Common myeloid progenitor, CD34-positive (primary cell): ENCODE measurements at regions not wholly inside any gene's neighbourhood (a gene's known extent, or its start where the extent isn't known, plus 50 kb on each side); places are given as distances from the start of the nearest gene placed in this dataset.

Source experiments
- CTCF ChIA-PET: fragments of 350-600 bp; sonication (Branson Sonifier 250); formaldehyde crosslinking; loops from one replicate; lab custom pipeline; 2021; ENCODE audit warnings: antibody characterized with exemption; lab: Charles Lee
- POLR2A ChIA-PET: fragments of 350-600 bp; sonication (Branson Sonifier 250); formaldehyde crosslinking; loops from one replicate; lab custom pipeline; 2021; ENCODE audit warnings: antibody characterized with exemption; lab: Charles Lee
- DNase-seq, 3 donors: peaks; one replicate each; pipeline versions ENCODE4 v3.0.0 to v3.0.0-alpha.2; 2013
- H3K27ac ChIP-seq, 2 experiments: 1 replicate in 1 of 2; 2 replicates in 1 of 2; pipeline ENCODE4 v1.7.0; 2013; ENCODE audit warnings: inconsistent platforms in 2 of 2, low read length in 2 of 2, mild to moderate bottlenecking in 2 of 2, low read depth in 1 of 2, moderate library complexity in 1 of 2; ENCODE audit not compliant: severe bottlenecking in 2 of 2, insufficient read depth in 1 of 2, poor library complexity in 1 of 2
- H3K27me3 ChIP-seq, 5 experiments: replicated peaks in 2 of 5; 1 replicate in 3 of 5; 2 replicates in 2 of 5; pipeline versions ENCODE4 v1.6.1 to v1.7.0; 2013; ENCODE audit warnings: low read length in 4 of 5, mild to moderate bottlenecking in 2 of 5, moderate library complexity in 2 of 5, inconsistent platforms in 1 of 5; ENCODE audit not compliant: insufficient read depth in 5 of 5, control insufficient read depth in 4 of 5
- H3K36me3 ChIP-seq, 4 experiments: 1 replicate in 2 of 4; 2 replicates in 2 of 4; pipeline versions ENCODE4 v1.6.1 to v1.7.0; 2013; ENCODE audit warnings: low read length in 3 of 4, control low read depth in 1 of 4, mild to moderate bottlenecking in 1 of 4; ENCODE audit not compliant: control insufficient read depth in 4 of 4, insufficient read depth in 4 of 4
- H3K4me1 ChIP-seq, 4 experiments: 1 replicate in 3 of 4; 2 replicates in 1 of 4; pipeline versions ENCODE4 v1.6.1 to v1.7.1; 2013; ENCODE audit warnings: low read length in 3 of 4, mild to moderate bottlenecking in 3 of 4, control low read depth in 1 of 4, inconsistent platforms in 1 of 4, moderate library complexity in 1 of 4; ENCODE audit not compliant: control insufficient read depth in 4 of 4, insufficient read depth in 4 of 4; ENCODE audit errors: control extremely low read depth in 1 of 4
- H3K4me3 ChIP-seq, 7 experiments: 1 replicate in 4 of 7; 2 replicates in 3 of 7; pipeline versions ENCODE4 v1.5.1 to v1.7.0; 2013; ENCODE audit warnings: mild to moderate bottlenecking in 7 of 7, low read length in 6 of 7, moderate library complexity in 6 of 7, inconsistent platforms in 2 of 7, low read depth in 2 of 7, control low read depth in 1 of 7; ENCODE audit not compliant: insufficient read depth in 4 of 7, control insufficient read depth in 1 of 7; ENCODE audit errors: extremely low read depth in 1 of 7
- H3K9me3 ChIP-seq, 5 experiments: 1 replicate in 4 of 5; 2 replicates in 1 of 5; pipeline versions ENCODE4 v1.6.1 to v1.7.1; 2013; ENCODE audit warnings: low read length in 4 of 5, mild to moderate bottlenecking in 2 of 5, inconsistent platforms in 1 of 5, low read depth in 1 of 5, moderate library complexity in 1 of 5; ENCODE audit not compliant: control insufficient read depth in 4 of 5, insufficient read depth in 2 of 5; ENCODE audit errors: control extremely low read depth in 1 of 5
- WGBS: methylation state at CpG from one replicate; pipeline ENCODE4 v1.1.5; 2013; ENCODE audit not compliant: insufficient coverage; 5-methylcytosine and 5-hydroxymethylcytosine counted together

GRCh38 chr6:159610881-159611280 is 82.2 kb downstream of the SOD2 start:
- CTCF ChIA-PET = interaction anchor here (0.8 kb wide), 1 partner anchor 605 kb away, joined by 3 read pairs; no protein-coding TSS in a partner anchor
- H3K27ac ChIP-seq = no peak overlapping the region
- 89% methylated on average over 3 of the region's 6 CpGs for WGBS
- no peak for DNase-seq
- H3K27me3 ChIP-seq = no peaks in the 10 kb centered on the region
- POLR2A ChIA-PET = no interaction called here
- H3K4me1 ChIP-seq = no peaks in the 10 kb centered on the region
- peaks cover 0 to 2% (median 0%) of the 10 kb centered on the region in 4 experiments for H3K36me3 ChIP-seq
- no peak overlapping the region for H3K4me3 ChIP-seq
- peaks cover 0 to 19% (median 0%) of the 10 kb centered on the region in 5 experiments for H3K9me3 ChIP-seq

- Histone ChIP-seq H3K9me3 (peaks cover 0 to 10% (median 0%) of the 10 kb centered on the region in 5 experiments), H3K27ac (no peak overlapping the region), H3K4me1 (no peaks in the 10 kb centered on the region), H3K4me3 (no peak overlapping the region), H3K27me3 (no peaks in the 10 kb centered on the region), H3K36me3 (peaks cover 0 to 2% (median 0%) of the 10 kb centered on the region in 4 experiments)
- CTCF ChIA-PET = no interaction called here
- no CpG with 5 or more reads among the region's 2 CpGs for WGBS
- POLR2A ChIA-PET = no interaction called here
- DNase-seq = no peak
These were observed 83.3 kb downstream of the SOD2 start for GRCh38 chr6:159609652-159610178.

GRCh38 chr6:159608961-159609651 is 83.9 kb downstream of the SOD2 start:
- Histone ChIP-seq H3K4me3 (no peak overlapping the region), H3K27me3 (peaks cover 0 to 3% (median 0%) of the 10 kb centered on the region in 5 experiments), H3K36me3 (peaks cover 0 to 2% (median 0%) of the 10 kb centered on the region in 4 experiments), H3K9me3 (peaks cover 0 to 7% (median 0%) of the 10 kb centered on the region in 5 experiments), H3K4me1 (no peaks in the 10 kb centered on the region), H3K27ac (no peak overlapping the region)
- WGBS = 65% methylated on average over 4 of the region's 6 CpGs
- POLR2A ChIA-PET = no interaction called here
- CTCF ChIA-PET = no interaction called here
- peak; percentile 24 to 30 (median 27) for DNase-seq

GRCh38 chr6:159606786-159607185 is 86.3 kb downstream of the SOD2 start:
- ChIA-PET POLR2A (no interaction called here), CTCF (no interaction called here)
- Histone ChIP-seq H3K36me3 (no peaks in the 10 kb centered on the region), H3K27ac (no peak overlapping the region), H3K4me1 (peaks cover 0 to 11% (median 4%) of the 10 kb centered on the region in 4 experiments), H3K27me3 (peaks cover 0 to 3% (median 0%) of the 10 kb centered on the region in 5 experiments), H3K4me3 (no peak overlapping the region), H3K9me3 (peaks cover 0 to 3% (median 0%) of the 10 kb centered on the region in 5 experiments)
- DNase-seq = no peak
- 100% methylated on average over 1 of the region's 2 CpGs for WGBS

GRCh38 chr6:159604443-159604956 is 88.5 kb downstream of the SOD2 start:
- DNase-seq = no peak
- ChIA-PET CTCF (no interaction called here), POLR2A (no interaction called here)
- Histone ChIP-seq H3K36me3 (no peaks in the 10 kb centered on the region), H3K4me1 (peaks cover 0 to 13% (median 4%) of the 10 kb centered on the region in 4 experiments), H3K27me3 (peaks cover 0 to 3% (median 0%) of the 10 kb centered on the region in 5 experiments), H3K9me3 (peaks cover 0 to 3% (median 0%) of the 10 kb centered on the region in 5 experiments), H3K27ac (no peak overlapping the region), H3K4me3 (no peak overlapping the region)
- 94% methylated on average over 3 of the region's 6 CpGs for WGBS

- H3K9me3 ChIP-seq = peaks cover 0 to 3% (median 0%) of the 10 kb centered on the region in 5 experiments
- ChIA-PET CTCF (no interaction called here), POLR2A (no interaction called here)
- peak; percentile 5 to 48 (median 34) for DNase-seq
- no peaks in the 10 kb centered on the region for H3K36me3 ChIP-seq
- H3K4me1 ChIP-seq = peaks cover 0 to 13% (median 4%) of the 10 kb centered on the region in 4 experiments
- H3K27ac ChIP-seq = no peak overlapping the region
- peak overlapping the region in 4 of 7 experiments; percentile 13 to 38 (median 24) for H3K4me3 ChIP-seq
- 56% methylated on average over 23 of the region's 23 CpGs for WGBS
- H3K27me3 ChIP-seq = peaks cover 0 to 3% (median 0%) of the 10 kb centered on the region in 5 experiments
These were observed 90.5 kb downstream of the SOD2 start for GRCh38 chr6:159602431-159603041.
